B cell (primary cell): ENCODE measurements at regions not wholly inside any gene's neighbourhood (a gene's known extent, or its start where the extent isn't known, plus 50 kb on each side); places are given as distances from the start of the nearest gene placed in this dataset.

Source experiments
- ATAC-seq: fragments of 200-7000 bp; cut with Tn5 transposase; one replicate; pipeline ENCODE4 v1.10.0; 2021; ENCODE audit warnings: low read depth, mild to moderate bottlenecking, moderate number of reproducible peaks, moderate library complexity
- CTCF ChIA-PET: fragments of 350-600 bp; sonication (Branson Sonifier 250); formaldehyde crosslinking; loops from one replicate; lab custom pipeline; 2021; ENCODE audit warnings: antibody characterized with exemption, inconsistent platforms; lab: Charles Lee
- POLR2A ChIA-PET: fragments of 350-600 bp; sonication (Branson Sonifier 250); formaldehyde crosslinking; loops from one replicate; lab custom pipeline; 2021; ENCODE audit warnings: antibody characterized with exemption; lab: Charles Lee
- DNase-seq: peaks from one replicate; pipeline ENCODE4 v3.0.0; 2013
- H2AFZ ChIP-seq: 2 replicates; pipeline ENCODE4 v1.6.1; 2012; ENCODE audit warnings: mild to moderate bottlenecking, low read depth, low read length; ENCODE audit not compliant: insufficient read depth, poor library complexity, severe bottlenecking
- H3K27ac ChIP-seq, 2 donors: 1 replicate in 1 of 2; 2 replicates in 1 of 2; pipeline ENCODE4 v1.5.1; 2012 to 2013; ENCODE audit warnings: low read length in 2 of 2, mild to moderate bottlenecking in 2 of 2, moderate library complexity in 1 of 2
- H3K27me3 ChIP-seq, 4 experiments: fragments of 200-600 bp in 1 of 4; sonication (generic) in 1 of 4; replicated peaks in 1 of 4; 1 replicate in 2 of 4; 2 replicates in 2 of 4; pipeline versions ENCODE4 v1.6.1 to v1.7.0; 2013 to 2016; ENCODE audit warnings: low read length in 3 of 4, mild to moderate bottlenecking in 2 of 4, mixed read lengths in 1 of 4, moderate library complexity in 1 of 4; ENCODE audit not compliant: insufficient read depth in 4 of 4, control insufficient read depth in 3 of 4; ENCODE audit errors: control extremely low read depth in 1 of 4
- H3K36me3 ChIP-seq, 2 experiments: replicated peaks in 1 of 2; 1 replicate in 1 of 2; 2 replicates in 1 of 2; pipeline versions ENCODE4 v1.6.1 to v1.7.1; 2013; ENCODE audit warnings: low read length in 1 of 2; ENCODE audit not compliant: insufficient read depth in 2 of 2, control insufficient read depth in 1 of 2; ENCODE audit errors: control extremely low read depth in 1 of 2, extremely low read depth in 1 of 2
- H3K4me1 ChIP-seq, 2 donors: fragments of 200-600 bp in 1 of 2; sonication (generic) in 1 of 2; 1 replicate in 1 of 2; 2 replicates in 1 of 2; pipeline versions ENCODE4 v1.5.1 to v1.6.1; 2013 to 2017; ENCODE audit warnings: low read length in 2 of 2; ENCODE audit not compliant: control insufficient read depth in 2 of 2, insufficient read depth in 2 of 2
- H3K4me2 ChIP-seq: replicated peaks from 2 replicates; pipeline ENCODE3; 2012; ENCODE audit warnings: mild to moderate bottlenecking, low read depth, low read length; ENCODE audit not compliant: poor library complexity, severe bottlenecking
- H3K4me3 ChIP-seq, 5 experiments: fragments of 200-600 bp in 1 of 5; sonication (generic) in 1 of 5; 1 replicate in 3 of 5; 2 replicates in 2 of 5; pipeline versions ENCODE4 v1.5.1 to v1.7.0; 2011 to 2016; ENCODE audit warnings: low read length in 4 of 5, mild to moderate bottlenecking in 4 of 5, low read depth in 2 of 5, control low read depth in 1 of 5, moderate library complexity in 1 of 5; ENCODE audit not compliant: insufficient read depth in 1 of 5; ENCODE audit errors: control extremely low read depth in 1 of 5, extremely low read depth in 1 of 5
- H3K79me2 ChIP-seq: fragments of 200-600 bp; sonication (generic); one replicate; pipeline ENCODE4 v1.6.0; 2016; ENCODE audit warnings: low read length; ENCODE audit not compliant: control insufficient read depth, insufficient read depth
- H3K9ac ChIP-seq: fragments of 200-600 bp; sonication (generic); 2 replicates; pipeline ENCODE4 v1.6.1; 2017; ENCODE audit warnings: mild to moderate bottlenecking, low read length, moderate library complexity
- H3K9me3 ChIP-seq, 3 donors: one replicate each; pipeline versions ENCODE4 v1.6.1 to v1.7.1; 2013; ENCODE audit warnings: low read length in 2 of 3; ENCODE audit not compliant: control insufficient read depth in 2 of 3, insufficient read depth in 1 of 3; ENCODE audit errors: control extremely low read depth in 1 of 3
- H4K20me1 ChIP-seq: 2 replicates; pipeline ENCODE4 v1.6.0; 2012; ENCODE audit warnings: mild to moderate bottlenecking, low read length; ENCODE audit not compliant: insufficient read depth, control insufficient read depth, poor library complexity, severe bottlenecking
- H3K27ac Mint-ChIP-seq: one replicate; pipeline ENCODE4 v1.8.0; 2021; ENCODE audit warnings: mixed read lengths
- H3K27me3 Mint-ChIP-seq: one replicate; pipeline ENCODE4 v1.8.0; 2021; ENCODE audit warnings: mixed read lengths
- H3K4me1 Mint-ChIP-seq: one replicate; pipeline ENCODE4 v1.8.0; 2021; ENCODE audit warnings: mixed read lengths
- H3K4me3 Mint-ChIP-seq: one replicate; pipeline ENCODE4 v1.8.0; 2021; ENCODE audit warnings: mixed read lengths
- H3K9me3 Mint-ChIP-seq: one replicate; pipeline ENCODE4 v1.8.0; 2022; ENCODE audit warnings: mixed read lengths; ENCODE audit not compliant: insufficient read depth
- EZH2 ChIP-seq: IDR thresholded peaks from 2 replicates; pipeline ENCODE4 v1.6.1; 2012; ENCODE audit warnings: borderline replicate concordance, low read depth, mild to moderate bottlenecking, moderate library complexity, low read length; ENCODE audit not compliant: insufficient read depth, poor library complexity, severe bottlenecking
- WGBS: methylation state at CpG from one replicate; pipeline ENCODE4 v1.1.5; 2013; ENCODE audit warnings: missing lambda C conversion rate; ENCODE audit not compliant: insufficient coverage; 5-methylcytosine and 5-hydroxymethylcytosine counted together
- intact Hi-C: fragments of 100-400 bp; cut with micrococcal nuclease; formaldehyde crosslinking; loops from one replicate; pipeline ENCODE4 v1.10.0; 2022
- TF ChIP-seq, protein P1 (sequence below): fragments of 200-600 bp; IDR thresholded peaks from one replicate; pipeline ENCODE4 v1.8.0; 2022; ENCODE audit warnings: antibody characterized with exemption, mild to moderate bottlenecking

DNA sequence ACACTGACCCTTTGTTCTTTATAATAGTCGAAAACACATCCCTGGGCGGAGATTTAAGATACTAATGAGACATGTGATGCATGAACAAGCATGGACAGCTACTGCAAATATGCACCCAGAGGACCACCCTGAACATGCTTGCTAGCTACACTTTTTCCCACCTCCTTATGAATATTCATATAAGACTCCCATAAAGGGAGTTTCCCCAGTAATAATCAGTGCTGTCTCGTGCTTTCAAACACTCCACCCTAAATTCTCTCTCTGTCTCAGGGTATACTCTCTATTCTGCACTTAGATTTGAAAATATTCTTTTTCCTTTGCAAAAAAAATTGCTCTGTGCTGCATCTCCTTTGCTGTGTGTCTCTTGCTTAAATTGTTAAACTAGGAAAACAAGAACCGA lies 64.4 kb upstream of the CT45A1 start:
- Histone ChIP-seq H3K27ac (no peak overlapping the region), H3K4me3 (no peak overlapping the region), H3K79me2 (no peaks in the 10 kb centered on the region), H3K27me3 (no peaks in the 10 kb centered on the region), H2AFZ (no peak overlapping the region), H3K9me3 (no peaks in the 10 kb centered on the region), H3K4me1 (no peaks in the 10 kb centered on the region), H3K4me2 (no peak overlapping the region), H4K20me1 (no peaks in the 10 kb centered on the region), H3K9ac (no peak overlapping the region), H3K36me3 (no peaks in the 10 kb centered on the region)
- Mint-ChIP-seq H3K4me1 (no peaks in the 10 kb centered on the region), H3K27ac (no peak overlapping the region), H3K27me3 (no peaks in the 10 kb centered on the region), H3K9me3 (no peaks in the 10 kb centered on the region), H3K4me3 (no peak overlapping the region)
- TF ChIP-seq, protein P1, sequence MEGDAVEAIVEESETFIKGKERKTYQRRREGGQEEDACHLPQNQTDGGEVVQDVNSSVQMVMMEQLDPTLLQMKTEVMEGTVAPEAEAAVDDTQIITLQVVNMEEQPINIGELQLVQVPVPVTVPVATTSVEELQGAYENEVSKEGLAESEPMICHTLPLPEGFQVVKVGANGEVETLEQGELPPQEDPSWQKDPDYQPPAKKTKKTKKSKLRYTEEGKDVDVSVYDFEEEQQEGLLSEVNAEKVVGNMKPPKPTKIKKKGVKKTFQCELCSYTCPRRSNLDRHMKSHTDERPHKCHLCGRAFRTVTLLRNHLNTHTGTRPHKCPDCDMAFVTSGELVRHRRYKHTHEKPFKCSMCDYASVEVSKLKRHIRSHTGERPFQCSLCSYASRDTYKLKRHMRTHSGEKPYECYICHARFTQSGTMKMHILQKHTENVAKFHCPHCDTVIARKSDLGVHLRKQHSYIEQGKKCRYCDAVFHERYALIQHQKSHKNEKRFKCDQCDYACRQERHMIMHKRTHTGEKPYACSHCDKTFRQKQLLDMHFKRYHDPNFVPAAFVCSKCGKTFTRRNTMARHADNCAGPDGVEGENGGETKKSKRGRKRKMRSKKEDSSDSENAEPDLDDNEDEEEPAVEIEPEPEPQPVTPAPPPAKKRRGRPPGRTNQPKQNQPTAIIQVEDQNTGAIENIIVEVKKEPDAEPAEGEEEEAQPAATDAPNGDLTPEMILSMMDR: no peak
- TF ChIP-seq EZH2: no peak
- no peak for DNase-seq
- WGBS: 91% methylated on average over 1 of the region's 4 CpGs
- intact Hi-C loops: no loop called here
- ATAC-seq: no peak
- POLR2A ChIA-PET: no interaction called here
- CTCF ChIA-PET: interaction anchor here (0.6 kb wide), 1 partner anchor 161 kb away, joined by 3 read pairs; no protein-coding TSS in a partner anchor

DNA sequence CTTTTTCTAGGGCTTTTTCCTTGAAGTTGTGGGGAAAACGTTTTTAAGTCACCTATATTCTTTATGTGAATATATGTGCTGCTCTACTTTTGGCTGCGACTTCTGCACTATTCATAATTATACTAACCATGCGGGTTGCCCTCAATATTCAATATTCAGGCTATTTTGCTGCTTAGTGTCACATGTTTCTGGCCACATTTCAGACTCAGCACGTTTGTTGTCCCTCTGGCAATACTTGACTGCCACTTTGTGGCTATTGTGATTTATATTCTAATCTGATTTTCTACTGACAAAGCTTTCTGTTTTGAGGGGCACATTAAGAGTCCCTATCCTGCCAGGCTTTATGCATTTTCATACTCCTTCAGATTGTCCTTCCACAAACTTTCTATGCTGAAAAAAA lies 63.9 kb upstream of the CT45A1 start:
- Histone ChIP-seq H3K4me1 (no peaks in the 10 kb centered on the region), H4K20me1 (no peaks in the 10 kb centered on the region), H3K27me3 (no peaks in the 10 kb centered on the region), H3K36me3 (no peaks in the 10 kb centered on the region), H3K79me2 (no peaks in the 10 kb centered on the region), H3K4me3 (no peak overlapping the region), H3K4me2 (no peak overlapping the region), H2AFZ (no peak overlapping the region), H3K9ac (no peak overlapping the region), H3K9me3 (no peaks in the 10 kb centered on the region), H3K27ac (no peak overlapping the region)
- POLR2A ChIA-PET: no interaction called here
- no CpG with 5 or more reads among the region's 4 CpGs for WGBS
- Mint-ChIP-seq H3K27ac (no peak overlapping the region), H3K27me3 (no peaks in the 10 kb centered on the region), H3K9me3 (no peaks in the 10 kb centered on the region), H3K4me1 (no peaks in the 10 kb centered on the region), H3K4me3 (no peak overlapping the region)
- intact Hi-C loops: no loop called here
- CTCF ChIA-PET: no interaction called here
- no peak for TF ChIP-seq EZH2
- no peak for ATAC-seq
- no peak for DNase-seq
